ENCODE measurements at regions not wholly inside any gene's neighbourhood (a gene's known extent, or its start where the extent isn't known, plus 50 kb on each side); places are given as distances from the start of the nearest gene placed in this dataset.

GRCh38 chr10:9023206-9023605 lies 968.7 kb downstream of the GATA3 start:
- Histone ChIP-seq H3K9me3 (ENCODE audit: control insufficient read depth in 4 of 4, low read length in 3 of 4) (no peaks in the 10 kb centered on the region), H3K9ac (ENCODE audit: low read depth in 1 of 2, low read length in 2 of 2) (no peak overlapping the region), H3K36me3 (ENCODE audit: control insufficient read depth in 4 of 4, insufficient read depth in 3 of 4, low read depth in 1 of 4, low read length in 3 of 4) (no peaks in the 10 kb centered on the region), H3K27me3 (ENCODE audit: control insufficient read depth in 4 of 4, insufficient read depth in 4 of 4, low read length in 3 of 4) (no peaks in the 10 kb centered on the region), H3K4me1 (ENCODE audit: control insufficient read depth in 4 of 4, insufficient read depth in 4 of 4, low read length in 3 of 4) (no peaks in the 10 kb centered on the region), H3K4me3 (ENCODE audit: low read depth in 1 of 3, low read length in 3 of 3) (no peak overlapping the region), H3K27ac (ENCODE audit: low read depth in 1 of 2, low read length in 2 of 2) (no peak overlapping the region)
- TF ChIP-seq JUND (IDR thresholded peaks at IDR 0.05) (no peak), ATF3 (IDR thresholded peaks at IDR 0.05) (no peak), HNF4G (IDR thresholded peaks at IDR 0.05) (no peak), FOXA2 (IDR thresholded peaks at IDR 0.05) (no peak), YY1 (IDR thresholded peaks at IDR 0.05) (no peak), SP1 (IDR thresholded peaks at IDR 0.05) (no peak), TAF1 (conservative IDR thresholded peaks at IDR 0.05) (no peak), NR2F2 (IDR thresholded peaks at IDR 0.05) (no peak)
- 50% methylated on average over 3 of the region's 3 CpGs for WGBS
- no peak for DNase-seq (ENCODE audit: low spot score)

- 52% methylated on average over 2 of the region's 2 CpGs for WGBS
- Histone ChIP-seq H3K4me3 (ENCODE audit: low read depth in 1 of 3, low read length in 3 of 3) (no peak overlapping the region), H3K4me1 (ENCODE audit: control insufficient read depth in 4 of 4, insufficient read depth in 4 of 4, low read length in 3 of 4) (no peaks in the 10 kb centered on the region), H3K27ac (ENCODE audit: low read depth in 1 of 2, low read length in 2 of 2) (no peak overlapping the region), H3K9ac (ENCODE audit: low read depth in 1 of 2, low read length in 2 of 2) (no peak overlapping the region), H3K36me3 (ENCODE audit: control insufficient read depth in 4 of 4, insufficient read depth in 3 of 4, low read depth in 1 of 4, low read length in 3 of 4) (no peaks in the 10 kb centered on the region), H3K27me3 (ENCODE audit: control insufficient read depth in 4 of 4, insufficient read depth in 4 of 4, low read length in 3 of 4) (no peaks in the 10 kb centered on the region), H3K9me3 (ENCODE audit: control insufficient read depth in 4 of 4, low read length in 3 of 4) (no peaks in the 10 kb centered on the region)
- DNase-seq (ENCODE audit: low spot score) = no peak
- TF ChIP-seq ATF3 (IDR thresholded peaks at IDR 0.05) (no peak), SP1 (IDR thresholded peaks at IDR 0.05) (no peak), ZBTB33 (IDR thresholded peaks at IDR 0.05) (no peak), FOXA1 (IDR thresholded peaks at IDR 0.05) (no peak), FOXA2 (IDR thresholded peaks at IDR 0.05) (no peak), NR2F2 (IDR thresholded peaks at IDR 0.05) (no peak), RAD21 (IDR thresholded peaks at IDR 0.05) (no peak), RXRA (IDR thresholded peaks at IDR 0.05) (no peak), MAX (IDR thresholded peaks at IDR 0.05) (no peak), JUND (IDR thresholded peaks at IDR 0.05) (no peak), YY1 (IDR thresholded peaks at IDR 0.05) (no peak), TAF1 (conservative IDR thresholded peaks at IDR 0.05) (no peak), HNF4G (IDR thresholded peaks at IDR 0.05) (no peak), REST (IDR thresholded peaks at IDR 0.05) (no peak), CTCF (IDR thresholded peaks at IDR 0.05; ENCODE audit: low read depth, low read length, missing input control) (no peak), HNF4A (conservative IDR thresholded peaks at IDR 0.05) (no peak), GABPA (IDR thresholded peaks at IDR 0.05 in 1 of 2, conservative IDR thresholded peaks at IDR 0.05 in 1 of 2) (no peak)
Observed at GRCh38 chr10:9024210-9024609, 969.7 kb downstream of the GATA3 start.
